Activated B cell treated with CpG ODN at 0.5 μM for 24 hours (primary cell): ENCODE measurements at regions not wholly inside any gene's neighbourhood (a gene's known extent, or its start where the extent isn't known, plus 50 kb on each side); places are given as distances from the start of the nearest gene placed in this dataset.

Experiments
- ATAC-seq: fragments of 200-7000 bp; cut with Tn5 transposase; one replicate; pipeline ENCODE4 v1.10.0; 2021; ENCODE audit warnings: low read depth, mild to moderate bottlenecking, moderate library complexity
- CTCF ChIA-PET: fragments of 350-600 bp; sonication (Branson Sonifier 250); formaldehyde crosslinking; loops from one replicate; lab custom pipeline; 2021; ENCODE audit warnings: antibody characterized with exemption; lab: Charles Lee
- POLR2A ChIA-PET: fragments of 350-600 bp; sonication (Branson Sonifier 250); formaldehyde crosslinking; loops from one replicate; lab custom pipeline; 2021; ENCODE audit warnings: antibody characterized with exemption; lab: Charles Lee
- DNase-seq: peaks from one replicate; pipeline ENCODE4 v3.0.0; 2022
- H3K27ac Mint-ChIP-seq: one replicate; pipeline ENCODE4 v1.8.0; 2020; ENCODE audit warnings: mixed read lengths
- H3K27me3 Mint-ChIP-seq: one replicate; pipeline ENCODE4 v1.8.0; 2021; ENCODE audit warnings: mixed read lengths
- H3K36me3 Mint-ChIP-seq: one replicate; pipeline ENCODE4 v1.8.0; 2021; ENCODE audit warnings: low read depth, mixed read lengths
- H3K4me1 Mint-ChIP-seq: one replicate; pipeline ENCODE4 v1.8.0; 2021; ENCODE audit warnings: mixed read lengths
- H3K4me3 Mint-ChIP-seq: one replicate; pipeline ENCODE4 v1.8.0; 2020; ENCODE audit warnings: mild to moderate bottlenecking, mixed read lengths
- H3K9me3 Mint-ChIP-seq: one replicate; pipeline ENCODE4 v1.8.0; 2020; ENCODE audit warnings: mixed read lengths
- intact Hi-C: fragments of 100-400 bp; cut with micrococcal nuclease; formaldehyde crosslinking; loops from one replicate; pipeline ENCODE4 v1.15.1; 2024
- TF ChIP-seq, protein P1 (sequence below): fragments of 200-600 bp; IDR thresholded peaks from one replicate; pipeline ENCODE4 v1.8.0; 2022; ENCODE audit warnings: antibody characterized with exemption, mild to moderate bottlenecking

DNA sequence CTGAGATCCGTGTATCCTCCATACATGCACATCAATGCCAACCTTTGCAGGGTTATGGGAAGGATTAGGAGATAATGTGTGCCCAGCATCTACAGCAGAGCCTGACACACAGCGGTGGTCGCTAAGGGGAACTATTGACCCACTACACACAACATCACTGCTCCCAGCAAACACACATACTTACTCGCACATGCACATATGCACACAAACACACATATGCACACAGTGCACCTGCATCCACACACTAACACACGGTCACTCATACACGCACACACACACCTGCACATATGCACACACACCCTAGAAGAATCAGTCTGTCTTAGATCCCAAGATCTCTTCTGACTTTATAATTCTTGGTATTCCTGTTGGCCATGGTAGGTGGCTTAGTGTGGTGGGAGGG, 118.3 kb downstream of the GYPC start:
- TF ChIP-seq, protein P1, sequence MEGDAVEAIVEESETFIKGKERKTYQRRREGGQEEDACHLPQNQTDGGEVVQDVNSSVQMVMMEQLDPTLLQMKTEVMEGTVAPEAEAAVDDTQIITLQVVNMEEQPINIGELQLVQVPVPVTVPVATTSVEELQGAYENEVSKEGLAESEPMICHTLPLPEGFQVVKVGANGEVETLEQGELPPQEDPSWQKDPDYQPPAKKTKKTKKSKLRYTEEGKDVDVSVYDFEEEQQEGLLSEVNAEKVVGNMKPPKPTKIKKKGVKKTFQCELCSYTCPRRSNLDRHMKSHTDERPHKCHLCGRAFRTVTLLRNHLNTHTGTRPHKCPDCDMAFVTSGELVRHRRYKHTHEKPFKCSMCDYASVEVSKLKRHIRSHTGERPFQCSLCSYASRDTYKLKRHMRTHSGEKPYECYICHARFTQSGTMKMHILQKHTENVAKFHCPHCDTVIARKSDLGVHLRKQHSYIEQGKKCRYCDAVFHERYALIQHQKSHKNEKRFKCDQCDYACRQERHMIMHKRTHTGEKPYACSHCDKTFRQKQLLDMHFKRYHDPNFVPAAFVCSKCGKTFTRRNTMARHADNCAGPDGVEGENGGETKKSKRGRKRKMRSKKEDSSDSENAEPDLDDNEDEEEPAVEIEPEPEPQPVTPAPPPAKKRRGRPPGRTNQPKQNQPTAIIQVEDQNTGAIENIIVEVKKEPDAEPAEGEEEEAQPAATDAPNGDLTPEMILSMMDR = no peak

DNA sequence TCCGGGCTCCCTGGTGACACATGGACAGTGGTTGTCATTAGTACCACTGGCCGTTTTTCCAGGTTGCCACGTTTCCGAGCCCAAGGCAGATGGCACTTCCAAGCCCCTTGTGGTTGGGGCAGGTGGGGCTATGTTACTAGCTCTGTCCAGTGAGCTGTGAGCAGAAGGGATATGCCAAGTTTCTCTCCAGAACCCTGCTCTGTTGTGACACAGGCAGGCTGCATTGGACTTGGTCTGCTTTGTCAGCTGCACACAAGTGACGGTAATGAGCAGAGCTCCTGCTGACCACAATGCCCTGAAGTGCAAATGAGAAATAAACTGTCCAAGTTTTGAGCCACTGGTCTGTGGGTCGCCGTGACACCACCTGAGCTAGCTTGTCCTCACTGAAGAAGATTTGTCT, 118.8 kb downstream of the GYPC start:
- DNase-seq (no peak), ATAC-seq (no peak)
- TF ChIP-seq, protein P1 = no peak
- Mint-ChIP-seq H3K4me1 (peaks cover 12% of the 10 kb centered on the region), H3K27me3 (peaks cover 30% of the 10 kb centered on the region), H3K27ac (no peak overlapping the region), H3K9me3 (no peaks in the 10 kb centered on the region), H3K4me3 (no peak overlapping the region), H3K36me3 (no peaks in the 10 kb centered on the region)
- POLR2A ChIA-PET = no interaction called here
- CTCF ChIA-PET = interaction anchor here (2.4 kb wide), 1 partner anchor 247 kb away, joined by 14 read pairs; no protein-coding TSS in a partner anchor
- intact Hi-C loops = loop anchor here (5.0 kb wide), 2 partner anchors 142 to 1972 kb away; no protein-coding TSS in a partner anchor

More for the DNA sequence above, 118.3 kb downstream of the GYPC start:
- intact Hi-C loops = no loop called here
- no peaks in the 10 kb centered on the region for H3K36me3 Mint-ChIP-seq
- no peak overlapping the region for H3K27ac Mint-ChIP-seq
- ChIA-PET CTCF (interaction anchor here (2.4 kb wide), 1 partner anchor 246 kb away, joined by 14 read pairs; no protein-coding TSS in a partner anchor), POLR2A (no interaction called here)
- DNase-seq = no peak
- H3K4me1 Mint-ChIP-seq = peaks cover 12% of the 10 kb centered on the region
- peaks cover 29% of the 10 kb centered on the region for H3K27me3 Mint-ChIP-seq
- H3K9me3 Mint-ChIP-seq = no peaks in the 10 kb centered on the region
- ATAC-seq = no peak
- H3K4me3 Mint-ChIP-seq = no peak overlapping the region

DNA sequence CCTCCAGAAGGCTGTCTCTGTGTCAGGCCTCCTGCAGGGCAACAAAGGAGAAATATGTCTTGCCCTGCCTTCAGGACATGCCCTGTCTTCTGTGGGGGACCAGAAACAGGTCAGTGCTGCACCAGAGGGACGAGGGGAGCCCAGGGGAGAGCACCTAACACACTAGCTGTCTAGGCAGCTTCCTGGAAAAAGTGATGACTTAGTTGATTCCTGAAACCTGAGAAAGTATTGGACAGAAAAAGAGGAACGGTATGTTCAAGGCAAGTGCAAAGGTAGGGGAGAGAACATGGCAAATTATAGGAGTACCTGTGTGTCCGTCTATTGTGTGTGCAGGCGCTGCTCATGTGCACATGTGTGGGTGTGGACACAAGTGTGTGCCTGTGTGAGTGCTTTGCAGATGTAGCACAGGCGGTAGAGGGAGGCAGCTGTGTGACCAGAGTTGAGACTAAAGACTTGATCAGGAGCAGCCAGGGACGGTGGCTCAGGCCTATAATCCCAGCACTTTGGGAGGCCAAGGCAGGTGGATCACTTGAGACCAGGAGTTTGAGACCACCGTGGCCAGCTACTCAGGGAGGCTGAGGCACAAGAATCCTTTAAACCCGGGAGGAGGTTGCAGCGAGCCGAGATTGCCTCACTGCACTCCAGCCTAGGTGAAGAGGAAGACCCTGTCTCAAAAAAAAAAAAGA, 119.5 kb downstream of the GYPC start:
- TF ChIP-seq, protein P1 = no peak
- ChIA-PET POLR2A (no interaction called here), CTCF (interaction anchor here (2.4 kb wide), 1 partner anchor 248 kb away, joined by 14 read pairs; no protein-coding TSS in a partner anchor)
- H3K9me3 Mint-ChIP-seq = no peaks in the 10 kb centered on the region
- no peak for DNase-seq
- peaks cover 32% of the 10 kb centered on the region for H3K27me3 Mint-ChIP-seq
- peak overlapping the region; percentile 52 for H3K4me3 Mint-ChIP-seq
- peaks cover 12% of the 10 kb centered on the region for H3K4me1 Mint-ChIP-seq
- no peak for ATAC-seq
- intact Hi-C loops = loop anchor here (5.0 kb wide), 2 partner anchors 143 to 1973 kb away; no protein-coding TSS in a partner anchor
- H3K36me3 Mint-ChIP-seq = no peaks in the 10 kb centered on the region
- H3K27ac Mint-ChIP-seq = no peak overlapping the region

DNA sequence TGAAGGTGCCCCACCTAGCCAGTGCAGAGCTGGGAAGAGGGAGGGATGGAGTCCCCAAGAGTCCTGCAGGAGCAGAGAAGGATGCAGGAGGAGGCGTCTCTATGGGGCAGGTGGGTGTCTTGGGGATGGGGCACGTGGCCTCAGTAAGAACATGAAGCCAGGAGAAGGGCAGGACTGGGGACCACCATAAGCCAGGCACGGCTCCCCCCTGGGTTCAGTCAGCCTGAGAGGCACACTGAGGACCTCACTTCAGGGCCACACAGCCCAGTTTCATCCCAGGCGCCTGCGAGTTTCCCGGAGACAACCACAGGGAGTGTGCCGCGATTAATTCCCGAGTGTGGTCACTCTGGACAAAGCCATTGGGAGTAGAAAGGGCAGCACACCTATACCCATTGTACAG, 120.3 kb downstream of the GYPC start:
- no peaks in the 10 kb centered on the region for H3K36me3 Mint-ChIP-seq
- POLR2A ChIA-PET = interaction anchor here (1.3 kb wide), 1 partner anchor 248 kb away, joined by 5 read pairs; no protein-coding TSS in a partner anchor
- CTCF ChIA-PET = interaction anchor here (4.3 kb wide), 1 partner anchor 247 kb away, joined by 122 read pairs; no protein-coding TSS in a partner anchor
- H3K27ac Mint-ChIP-seq = no peak overlapping the region
- peaks cover 12% of the 10 kb centered on the region for H3K4me1 Mint-ChIP-seq
- no peaks in the 10 kb centered on the region for H3K9me3 Mint-ChIP-seq
- intact Hi-C loops = loop anchor here (2.0 to 5.0 kb wide), 3 partner anchors 144 to 1974 kb away; no protein-coding TSS in a partner anchor
- TF ChIP-seq, protein P1 = no peak
- ATAC-seq = no peak
- peaks cover 29% of the 10 kb centered on the region for H3K27me3 Mint-ChIP-seq
- peak overlapping the region; percentile 52 for H3K4me3 Mint-ChIP-seq
- no peak for DNase-seq
